Fibroblast of skin of abdomen (primary cell): ENCODE measurements at regions not wholly inside any gene's neighbourhood (a gene's known extent, or its start where the extent isn't known, plus 50 kb on each side); places are given as distances from the start of the nearest gene placed in this dataset.
"Not testable (repeated sequence)": the region's sequence is repeated elsewhere in the genome, so short reads cannot be mapped to it uniquely, and the experiment has no call there.

Experiments
- DNase-seq: peaks from one replicate; pipeline ENCODE4 v3.0.0-alpha.2; 2013

DNA sequence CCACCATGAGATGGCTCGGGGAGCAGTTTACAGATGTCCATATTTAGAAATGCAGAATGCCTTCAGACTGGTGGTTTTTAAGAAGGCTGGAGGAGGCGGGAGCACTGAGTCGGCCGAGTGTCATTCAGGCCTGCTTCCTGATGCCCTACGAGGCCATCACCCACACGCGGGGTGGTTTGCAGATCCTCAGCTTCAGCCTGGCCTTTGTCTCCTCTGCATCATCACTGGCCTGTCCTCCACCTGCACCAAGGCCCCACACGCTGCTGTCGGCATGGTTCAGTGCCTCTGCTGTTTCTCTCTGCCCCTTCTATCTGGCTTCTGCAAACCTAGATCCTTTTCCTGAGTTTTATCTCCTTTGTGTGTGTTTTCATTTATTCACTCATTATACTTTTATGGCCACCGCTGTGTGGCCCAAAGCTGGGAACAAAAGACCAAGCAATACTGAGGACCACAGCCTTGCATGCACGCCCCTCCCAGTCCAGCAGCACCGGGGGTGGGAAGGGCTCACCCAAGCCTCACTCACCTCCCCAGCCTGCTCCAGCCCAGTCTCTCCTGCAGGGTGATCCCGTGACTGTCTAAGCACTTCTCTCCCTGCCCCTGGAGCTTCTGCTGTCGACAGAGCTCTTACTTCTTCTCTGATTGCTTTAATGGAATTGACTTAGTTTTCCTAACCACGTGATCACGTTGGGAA, 240.8 kb downstream of the TEX29 start:
- no peak for DNase-seq

DNA sequence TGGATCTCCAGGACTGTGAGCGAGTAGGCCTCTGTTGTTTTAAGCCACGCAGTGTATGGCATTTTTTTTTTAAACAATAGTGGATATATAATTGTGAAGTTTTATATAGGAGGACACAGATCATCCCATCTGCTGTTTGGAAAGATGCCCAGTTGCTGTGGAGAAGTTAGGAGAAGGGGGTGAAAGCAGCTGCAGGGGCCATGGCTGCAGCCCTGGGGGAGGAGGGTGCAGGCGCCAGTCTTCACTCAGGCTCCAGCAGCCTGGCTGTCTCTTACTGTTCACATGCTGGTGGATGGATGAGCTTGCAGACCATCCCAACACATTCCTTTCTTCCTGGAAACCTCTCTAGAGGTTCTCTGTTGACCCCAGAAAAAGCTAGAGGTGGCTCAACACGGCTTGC, 242.3 kb downstream of the TEX29 start:
- DNase-seq, result no peak

DNA sequence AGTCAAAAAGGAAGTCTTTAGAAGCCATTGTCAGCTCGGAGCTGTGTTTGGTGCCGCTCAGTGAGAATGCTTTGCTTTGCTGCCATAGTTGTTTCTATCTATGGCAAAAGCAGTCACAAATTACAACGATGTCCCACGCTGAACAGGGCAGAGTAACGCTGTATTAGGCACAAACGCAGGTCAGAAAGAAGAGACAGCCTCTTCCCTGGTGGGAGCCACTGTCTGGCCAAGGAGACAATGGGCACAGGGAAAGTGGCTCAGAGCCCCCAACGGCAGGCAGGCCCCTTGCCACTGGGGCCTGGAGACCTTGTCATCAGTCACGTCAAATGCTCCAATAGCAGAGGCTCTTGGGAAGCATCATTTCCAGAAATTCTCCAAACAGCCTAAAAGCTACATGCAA, 244.2 kb downstream of the TEX29 start:
- DNase-seq, result no peak

DNA sequence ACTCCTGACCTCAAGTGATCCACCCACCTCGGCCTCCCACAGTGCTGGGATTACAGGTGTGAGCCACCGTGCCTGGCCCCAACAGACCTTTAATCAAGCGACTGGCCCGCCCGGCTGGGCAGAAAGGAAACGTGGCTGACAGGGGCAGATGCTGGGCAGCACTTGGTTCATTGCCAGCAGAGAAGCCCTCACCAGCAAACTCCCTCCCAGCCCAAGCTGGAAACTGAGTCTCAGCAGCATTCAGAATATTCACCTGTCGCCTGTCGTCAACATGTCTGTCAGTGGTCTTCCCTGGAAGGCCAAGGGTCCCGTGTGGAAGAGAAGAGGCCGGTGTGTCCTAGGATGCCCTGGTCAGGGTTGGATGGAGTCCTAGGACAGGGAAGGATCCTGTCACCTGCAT, 245.0 kb downstream of the TEX29 start:
- no peak for DNase-seq

DNA sequence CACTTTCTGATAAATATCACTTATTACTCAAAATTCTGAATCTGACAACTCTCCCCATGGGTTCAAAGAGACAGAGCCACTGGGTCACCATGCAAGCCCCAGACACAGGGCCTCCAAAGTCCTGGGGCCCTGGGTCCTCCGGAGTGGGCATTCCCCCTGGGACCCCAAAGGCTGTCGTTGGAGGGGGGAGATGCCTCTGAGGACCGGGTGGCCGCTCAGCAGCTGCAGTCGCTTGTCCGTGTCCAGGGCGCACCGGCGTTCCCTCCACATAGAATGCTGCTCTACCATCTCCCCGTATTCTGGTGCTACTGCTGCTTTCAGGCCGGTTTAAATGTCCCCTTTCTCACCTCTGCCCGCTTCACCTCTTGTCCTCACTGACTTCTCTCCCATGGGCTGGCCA, 246.1 kb downstream of the TEX29 start:
- no peak for DNase-seq

- no peak for DNase-seq
Observed at GRCh38 chr13:111567637-111568036, 247.2 kb downstream of the TEX29 start.

DNA sequence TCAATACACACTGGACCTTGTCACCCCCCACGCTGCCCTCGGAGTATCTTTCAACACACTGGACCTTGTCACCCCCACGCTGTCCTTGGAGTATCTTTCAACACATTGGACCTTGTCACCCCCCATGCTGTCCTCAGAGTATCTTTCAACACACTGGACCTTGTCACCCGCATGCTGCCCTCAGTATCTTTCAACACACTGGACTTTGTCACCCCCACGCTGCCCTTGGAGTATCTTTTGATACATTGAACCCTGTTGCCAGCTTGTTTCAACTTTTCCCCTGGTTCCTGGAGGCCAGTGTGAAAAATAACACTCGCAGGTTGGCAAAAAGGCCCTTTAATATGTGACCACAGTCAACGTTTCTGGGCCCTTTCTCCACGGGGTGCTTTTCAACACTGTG, 247.8 kb downstream of the TEX29 start:
- no peak for DNase-seq

DNA sequence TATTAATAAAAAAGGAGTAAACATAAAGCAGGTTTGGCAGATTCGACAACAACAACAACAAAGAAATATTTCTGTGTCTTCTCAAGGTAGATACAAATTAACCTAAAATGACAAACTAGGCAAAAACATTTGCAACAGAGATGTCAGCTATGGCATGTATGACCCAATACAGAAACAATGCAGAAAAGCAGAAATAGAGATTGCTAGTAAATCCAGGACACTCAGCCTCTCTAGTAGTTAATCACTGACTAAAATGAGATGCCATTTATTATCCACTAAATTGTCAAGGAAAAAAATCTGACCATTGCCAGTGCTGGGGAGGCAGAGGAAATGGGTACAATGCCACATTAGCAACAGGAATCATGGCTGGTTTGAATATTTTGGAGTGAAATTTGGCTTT, 250.5 kb downstream of the TEX29 start:
- no peak for DNase-seq

- no peak for DNase-seq
Observed at GRCh38 chr13:111572956-111573761, 252.7 kb downstream of the TEX29 start.

DNA sequence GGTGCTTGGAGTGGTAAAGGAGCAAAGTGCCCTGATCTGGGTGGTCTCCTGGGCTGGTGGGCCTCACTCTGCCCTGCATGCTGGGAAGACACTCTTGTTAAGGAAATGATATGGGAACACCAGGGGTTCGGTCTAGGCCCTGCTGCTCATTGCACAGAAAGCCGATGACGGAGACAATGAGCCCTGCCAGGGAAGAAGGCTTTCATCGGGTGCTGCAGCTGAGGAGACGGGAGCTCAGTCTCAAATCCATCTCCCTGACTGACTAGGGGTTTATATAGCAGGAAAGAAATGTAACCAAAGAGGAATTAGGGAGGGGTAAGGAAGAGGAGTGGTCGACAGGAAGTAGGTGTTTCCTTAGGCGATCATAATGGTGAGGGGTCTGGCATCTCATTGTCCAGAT, 253.4 kb downstream of the TEX29 start:
- DNase-seq, result no peak

- DNase-seq, result no peak
Observed at GRCh38 chr13:111575276-111575675, 254.8 kb downstream of the TEX29 start.

DNA sequence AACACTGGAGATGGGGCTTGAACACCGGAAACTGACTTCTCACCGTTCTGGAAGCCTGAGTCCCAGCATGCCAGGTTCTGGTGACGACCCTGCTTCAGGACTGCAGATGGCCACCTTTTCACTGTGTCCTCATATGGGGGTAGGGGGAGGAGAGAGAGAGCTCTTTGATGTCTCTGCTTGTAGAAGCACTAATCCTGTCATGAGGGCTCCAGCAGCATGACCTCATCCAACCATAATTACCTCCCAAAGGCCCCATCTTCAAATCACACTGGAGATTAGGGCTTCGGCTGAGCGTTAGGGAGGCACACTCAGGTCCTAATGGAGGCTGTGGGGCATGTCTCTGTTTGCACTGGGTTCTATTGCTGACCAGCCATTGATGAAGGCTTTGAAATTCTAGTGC, 255.3 kb downstream of the TEX29 start:
- no peak for DNase-seq

GRCh38 chr13:111577208-111577828, 256.9 kb downstream of the TEX29 start:
- no peak for DNase-seq

DNA sequence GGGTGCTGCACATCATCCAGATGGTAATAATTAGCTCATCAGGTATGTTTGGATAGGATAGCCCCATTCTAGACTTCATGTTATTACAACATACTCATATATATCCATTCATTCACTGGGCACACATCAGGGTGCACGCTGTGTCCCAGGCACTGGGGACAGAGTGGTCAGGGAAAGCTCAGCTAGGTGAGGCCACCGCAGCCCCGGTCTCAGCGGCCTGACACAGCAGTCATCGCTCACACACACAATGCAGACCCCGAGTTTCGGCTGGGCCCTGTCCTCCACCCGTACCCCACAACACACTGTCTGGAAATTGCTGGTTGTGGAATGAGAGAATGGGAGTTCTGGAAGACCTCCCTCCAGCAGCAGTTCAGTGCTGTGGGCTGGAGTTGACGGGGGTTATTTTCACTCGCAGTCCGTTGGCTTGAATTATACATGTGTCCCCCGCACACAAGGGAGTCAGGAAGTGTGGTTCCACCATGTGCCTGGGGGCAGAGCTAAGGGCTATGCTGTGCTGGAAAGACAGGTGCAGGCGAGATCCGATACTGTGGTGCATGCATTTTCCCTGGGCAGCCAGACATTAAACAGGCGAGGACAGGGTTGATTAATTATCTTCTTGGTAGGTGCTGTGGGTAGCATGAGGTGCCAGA, 257.6 kb downstream of the TEX29 start:
- no peak for DNase-seq

GRCh38 chr13:111584101-111584672, 263.7 kb downstream of the TEX29 start:
- no peak for DNase-seq

DNA sequence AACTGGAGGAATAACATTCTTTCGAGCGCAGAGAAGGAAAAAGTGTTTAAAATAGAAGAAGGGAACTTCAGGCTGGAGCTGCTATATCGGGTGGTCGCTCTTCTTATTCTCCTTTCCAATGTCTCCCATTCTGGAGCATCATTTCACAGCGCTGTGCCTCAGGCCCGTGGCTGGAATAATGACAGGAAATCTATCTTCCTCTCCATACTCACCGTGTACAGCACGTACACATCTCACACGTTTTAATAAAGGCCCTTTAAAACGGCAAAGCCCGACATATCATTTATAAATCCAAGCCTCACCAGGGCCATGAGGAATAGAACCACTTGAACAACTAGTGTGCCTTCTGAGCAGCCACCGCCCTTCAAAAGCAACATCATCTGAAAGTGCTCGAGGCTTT, 264.4 kb downstream of the TEX29 start:
- no peak for DNase-seq

GRCh38 chr13:111586291-111586690, 265.8 kb downstream of the TEX29 start:
- DNase-seq, result no peak

DNA sequence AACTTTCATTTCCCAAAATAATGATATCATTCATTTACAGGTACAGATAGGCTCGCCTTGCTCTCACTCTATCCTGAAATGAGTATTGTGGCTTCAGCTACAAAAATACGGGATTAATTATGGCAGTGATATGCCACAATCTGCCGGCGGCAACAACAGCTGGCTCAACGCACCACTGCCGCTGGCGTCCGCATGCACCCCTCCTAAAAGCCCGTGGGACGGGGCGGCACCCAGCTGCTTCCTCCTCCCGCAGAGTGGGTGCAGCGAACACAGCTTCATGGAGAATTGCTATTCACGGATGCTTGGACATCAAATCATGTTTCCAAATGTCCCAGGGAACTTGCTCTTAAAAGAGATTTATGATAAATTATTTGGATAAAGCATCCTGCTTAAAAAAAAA, 266.8 kb downstream of the TEX29 start:
- DNase-seq, result no peak

DNA sequence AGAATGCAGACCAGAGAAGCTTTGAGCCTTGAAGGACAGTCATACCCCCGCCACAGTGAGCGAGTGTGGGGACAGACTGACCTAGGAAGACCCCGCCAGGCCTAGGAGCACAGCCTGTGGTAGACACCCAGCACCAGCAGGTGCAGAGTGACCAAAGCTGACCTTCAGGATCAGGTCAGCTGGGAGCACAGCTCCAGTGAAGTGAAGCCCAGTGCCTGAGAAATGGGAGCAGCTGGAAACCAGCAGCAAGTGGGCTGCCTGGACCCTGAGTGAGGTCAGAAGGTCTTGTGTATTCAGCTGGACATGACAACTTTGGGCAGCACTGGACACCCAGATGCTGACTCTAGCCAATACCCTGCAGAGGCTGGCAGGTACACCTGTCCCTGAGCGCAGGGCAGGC, 268.9 kb downstream of the TEX29 start:
- no peak for DNase-seq

DNA sequence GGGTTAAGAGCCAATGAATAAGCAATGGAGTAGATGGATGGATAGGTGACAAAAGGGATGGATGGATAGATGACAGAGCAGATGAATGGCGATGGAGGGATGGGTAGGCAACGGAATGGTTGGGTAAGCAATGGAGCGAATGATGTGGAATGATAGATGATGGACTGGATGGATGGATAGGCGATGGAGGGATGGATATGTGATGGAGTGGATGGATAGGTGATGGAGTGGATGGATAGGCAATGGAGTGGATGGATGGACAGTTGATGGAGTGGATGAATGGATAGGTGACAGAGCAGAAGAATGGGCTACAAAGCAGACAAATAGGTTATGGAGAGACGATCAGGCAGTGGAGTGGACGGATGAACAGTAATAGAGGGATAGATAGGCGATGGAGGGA, 269.6 kb downstream of the TEX29 start:
- no peak for DNase-seq

DNA sequence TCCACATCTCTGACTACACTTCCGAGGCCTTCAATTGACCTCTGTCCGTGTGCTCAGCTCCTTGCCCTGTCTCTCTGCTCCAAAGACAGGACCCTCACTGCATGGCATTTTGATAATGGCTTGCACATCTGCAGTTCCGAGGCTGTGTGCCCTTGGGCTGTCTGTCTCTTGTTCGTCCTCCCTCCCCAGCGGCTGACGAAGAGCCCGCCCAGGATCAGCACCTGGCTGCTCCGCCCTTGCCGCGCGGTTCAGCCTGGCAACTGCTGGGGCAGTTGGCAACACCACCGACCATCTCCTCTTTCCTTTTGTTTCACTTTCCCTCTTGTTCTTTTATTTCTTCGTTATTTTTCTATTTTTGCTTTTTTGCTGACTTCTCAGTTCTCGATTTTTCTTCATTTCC, 270.4 kb downstream of the TEX29 start:
- DNase-seq, result no peak

DNA sequence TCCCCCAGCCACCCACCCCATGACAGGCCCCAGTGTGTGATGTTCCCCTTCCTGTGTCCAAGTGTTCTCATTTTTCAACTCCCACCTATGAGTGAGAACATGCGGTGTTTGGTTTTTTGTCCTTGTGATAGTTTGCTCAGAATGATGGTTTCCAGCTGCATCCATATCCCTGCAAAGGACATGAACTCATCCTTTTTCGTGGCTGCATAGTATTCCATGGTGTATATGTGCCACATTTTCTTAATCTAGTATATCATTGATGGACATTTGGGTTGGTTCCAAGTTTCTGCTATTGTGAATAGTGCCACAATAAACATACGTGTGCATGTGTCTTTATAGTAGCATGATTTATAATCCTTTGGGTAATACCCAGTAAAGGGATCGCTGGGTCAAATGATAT, 273.0 kb downstream of the TEX29 start:
- DNase-seq, result not testable (repeated sequence)

DNA sequence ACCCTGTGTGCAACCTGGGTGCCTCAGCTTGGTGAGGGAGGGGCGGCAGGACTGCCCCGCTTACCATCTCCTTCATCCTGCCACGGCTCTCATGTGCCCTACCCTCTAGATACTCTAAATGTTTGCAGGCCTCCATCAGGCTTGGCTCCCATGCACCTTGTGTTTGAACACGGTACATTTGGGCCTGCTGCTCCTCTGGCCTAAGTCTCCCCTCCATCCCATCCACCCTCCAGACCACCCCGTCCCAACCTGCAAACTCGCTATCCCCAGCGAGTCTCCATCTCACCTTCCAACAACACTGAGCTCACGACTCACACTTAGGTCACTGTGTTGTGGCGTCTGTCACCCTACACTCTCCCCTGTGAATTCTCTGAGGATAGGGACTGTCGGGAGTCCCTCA, 274.2 kb downstream of the TEX29 start:
- DNase-seq, result no peak
